ENCODE measurements at regions not wholly inside any gene's neighbourhood (a gene's known extent, or its start where the extent isn't known, plus 50 kb on each side); places are given as distances from the start of the nearest gene placed in this dataset.
"Not testable (repeated sequence)": the region's sequence is repeated elsewhere in the genome, so short reads cannot be mapped to it uniquely, and the experiment has no call there.

DNA sequence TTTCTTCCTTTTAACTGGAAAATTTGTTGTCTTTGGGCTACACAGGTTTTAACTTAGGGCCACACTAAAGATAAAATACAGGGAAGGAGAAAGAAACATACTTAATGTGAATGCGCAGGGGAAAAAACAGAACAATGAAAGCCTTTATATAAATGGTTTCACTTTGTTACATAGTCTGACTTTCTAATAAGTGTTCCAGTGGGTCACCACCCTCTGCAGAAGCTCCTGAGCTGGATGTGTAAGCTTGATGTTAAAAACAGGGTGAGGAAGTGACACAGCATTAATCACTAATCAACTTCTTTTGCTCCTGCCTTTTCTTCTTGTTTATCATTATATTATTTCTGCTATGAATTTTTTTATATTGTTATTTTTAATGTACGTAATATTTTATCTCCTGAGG, 445.6 kb upstream of the CA10 start:
- H2AFZ ChIP-seq (ENCODE audit: low read depth, low read length), result peak overlapping the region; percentile 6
- ChIA-PET POLR2A (no interaction called here), CTCF (no interaction called here)
- dilution Hi-C loops (cut with MboI; ENCODE audit: extremely low pct_ligation_motif_present, low sequenced_read_pairs) (no loop called here), intact Hi-C loops (cut with micrococcal nuclease) (loop anchor here (10.0 kb wide), 1 partner anchor 441 kb away; no protein-coding TSS in a partner anchor)
- no peaks in the 10 kb centered on the region for H3K36me3 ChIP-seq (ENCODE audit: control insufficient read depth in 2 of 2, extremely low read depth in 1 of 2, insufficient read depth in 2 of 2, low read length in 2 of 2)
- H3K4me1 ChIP-seq (ENCODE audit: control insufficient read depth, extremely low read depth, insufficient read depth, low read length), result peaks cover 11% of the 10 kb centered on the region
- H3K9me3 ChIP-seq (replicated peaks; ENCODE audit: control insufficient read depth, insufficient read depth, low read length), result no peaks in the 10 kb centered on the region
- H3K4me3 ChIP-seq (replicated peaks in 1 of 3; ENCODE audit: insufficient read depth in 1 of 3, low read depth in 1 of 3, low read length in 3 of 3), result no peak overlapping the region
- peak overlapping the region; percentile 9 for H3K4me2 ChIP-seq (ENCODE audit: insufficient read depth, low read length)
- H3K79me2 ChIP-seq (ENCODE audit: control insufficient read depth, insufficient read depth, low read length), result no peaks in the 10 kb centered on the region
- DNase-seq (ENCODE audit: low read depth, low spot score), result peak; percentile 60
- no peaks in the 10 kb centered on the region for H4K20me1 ChIP-seq (replicated peaks; ENCODE audit: control insufficient read depth, extremely low read depth, insufficient read depth, low read length)
- BruUV-seq (replicated peaks), result no TSS peak
- no peaks in the 10 kb centered on the region for H3K9me1 ChIP-seq (replicated peaks; ENCODE audit: control insufficient read depth, extremely low read depth, insufficient read depth, low read length)
- H3K9ac ChIP-seq (replicated peaks; ENCODE audit: extremely low read depth, insufficient read depth, low read length), result no peak overlapping the region
- peak; percentile 22 for TF ChIP-seq JUN (IDR thresholded peaks at IDR 0.05; ENCODE audit: borderline replicate concordance, insufficient read depth, insufficient read length, low read depth)
- TF ChIP-seq, protein P1, sequence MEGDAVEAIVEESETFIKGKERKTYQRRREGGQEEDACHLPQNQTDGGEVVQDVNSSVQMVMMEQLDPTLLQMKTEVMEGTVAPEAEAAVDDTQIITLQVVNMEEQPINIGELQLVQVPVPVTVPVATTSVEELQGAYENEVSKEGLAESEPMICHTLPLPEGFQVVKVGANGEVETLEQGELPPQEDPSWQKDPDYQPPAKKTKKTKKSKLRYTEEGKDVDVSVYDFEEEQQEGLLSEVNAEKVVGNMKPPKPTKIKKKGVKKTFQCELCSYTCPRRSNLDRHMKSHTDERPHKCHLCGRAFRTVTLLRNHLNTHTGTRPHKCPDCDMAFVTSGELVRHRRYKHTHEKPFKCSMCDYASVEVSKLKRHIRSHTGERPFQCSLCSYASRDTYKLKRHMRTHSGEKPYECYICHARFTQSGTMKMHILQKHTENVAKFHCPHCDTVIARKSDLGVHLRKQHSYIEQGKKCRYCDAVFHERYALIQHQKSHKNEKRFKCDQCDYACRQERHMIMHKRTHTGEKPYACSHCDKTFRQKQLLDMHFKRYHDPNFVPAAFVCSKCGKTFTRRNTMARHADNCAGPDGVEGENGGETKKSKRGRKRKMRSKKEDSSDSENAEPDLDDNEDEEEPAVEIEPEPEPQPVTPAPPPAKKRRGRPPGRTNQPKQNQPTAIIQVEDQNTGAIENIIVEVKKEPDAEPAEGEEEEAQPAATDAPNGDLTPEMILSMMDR (IDR thresholded peaks at IDR 0.05; ENCODE audit: extremely low read depth in 1 of 2, insufficient read depth in 1 of 2, low read depth in 1 of 2, low read length in 2 of 2), result no peak
- no peak overlapping the region for H3K27ac ChIP-seq (ENCODE audit: insufficient read depth, low read depth, low read length)
- no peaks in the 10 kb centered on the region for H3K27me3 ChIP-seq (ENCODE audit: control insufficient read depth in 2 of 2, insufficient read depth in 2 of 2, low read length in 2 of 2)
- peak; percentile 46 for FAIRE-seq

DNA sequence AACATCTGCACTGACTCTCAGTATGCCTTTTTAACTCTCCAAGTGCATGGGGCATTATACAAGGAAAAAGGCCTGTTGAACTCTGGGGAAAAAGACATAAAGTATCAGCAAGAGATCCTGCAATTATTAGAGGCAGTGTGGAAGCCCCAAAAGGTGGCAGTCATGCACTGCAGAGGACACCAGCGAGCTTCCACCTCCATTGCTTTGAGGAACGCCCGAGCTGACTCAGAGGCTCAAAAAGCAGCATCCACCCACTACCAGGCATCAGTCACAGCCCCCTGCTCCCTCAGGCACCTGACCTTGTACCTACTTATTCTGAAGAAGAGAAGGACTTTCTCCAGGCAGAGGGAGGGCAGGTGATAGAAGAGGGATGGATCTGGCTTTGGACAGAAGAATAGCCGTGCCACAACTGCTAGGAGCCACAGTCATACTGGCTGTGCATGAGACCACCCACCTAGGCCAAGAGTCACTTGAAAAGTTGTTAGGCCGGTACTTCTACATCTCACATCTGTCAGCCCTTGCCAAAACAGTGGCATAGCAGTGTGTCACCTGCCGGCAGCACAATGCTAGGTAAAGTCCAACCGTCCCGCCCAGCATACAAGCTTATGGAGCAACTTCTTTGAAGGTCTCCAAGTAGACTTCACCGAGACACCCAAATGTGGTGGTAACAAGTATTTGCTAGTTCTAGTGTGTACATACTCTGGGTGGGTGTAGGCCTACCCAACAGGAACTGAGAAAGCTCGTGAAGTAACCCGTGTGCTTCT, 439.1 kb upstream of the CA10 start:
- H3K4me1 ChIP-seq (ENCODE audit: control insufficient read depth, extremely low read depth, insufficient read depth, low read length); H3K36me3 ChIP-seq (ENCODE audit: control insufficient read depth in 2 of 2, extremely low read depth in 1 of 2, insufficient read depth in 2 of 2, low read length in 2 of 2); H3K27ac ChIP-seq (ENCODE audit: insufficient read depth, low read depth, low read length); POLR2A ChIA-PET; H3K27me3 ChIP-seq (ENCODE audit: control insufficient read depth in 2 of 2, insufficient read depth in 2 of 2, low read length in 2 of 2); H3K4me3 ChIP-seq (replicated peaks in 1 of 3; ENCODE audit: insufficient read depth in 1 of 3, low read depth in 1 of 3, low read length in 3 of 3); H3K9ac ChIP-seq (replicated peaks; ENCODE audit: extremely low read depth, insufficient read depth, low read length); BruUV-seq (replicated peaks); H3K79me2 ChIP-seq (ENCODE audit: control insufficient read depth, insufficient read depth, low read length); intact Hi-C loops (cut with micrococcal nuclease); H3K9me1 ChIP-seq (replicated peaks; ENCODE audit: control insufficient read depth, extremely low read depth, insufficient read depth, low read length); H2AFZ ChIP-seq (ENCODE audit: low read depth, low read length); H3K9me3 ChIP-seq (replicated peaks; ENCODE audit: control insufficient read depth, insufficient read depth, low read length); dilution Hi-C loops (cut with MboI; ENCODE audit: extremely low pct_ligation_motif_present, low sequenced_read_pairs); FAIRE-seq; H4K20me1 ChIP-seq (replicated peaks; ENCODE audit: control insufficient read depth, extremely low read depth, insufficient read depth, low read length); H3K4me2 ChIP-seq (ENCODE audit: insufficient read depth, low read length); DNase-seq (ENCODE audit: low read depth, low spot score): not testable (repeated sequence)
- CTCF ChIA-PET, result interaction anchor here (1.2 kb wide), 1 partner anchor 552 kb away, joined by 4 read pairs; no protein-coding TSS in a partner anchor
